Frontal cortex (tissue), 3 donors: ENCODE measurements at regions not wholly inside any gene's neighbourhood (a gene's known extent, or its start where the extent isn't known, plus 50 kb on each side); places are given as distances from the start of the nearest gene placed in this dataset.

Source experiments
- DNase-seq, 2 donors: peaks; one replicate each; pipeline ENCODE4 v3.0.0; 2012; ENCODE audit warnings: low spot score in 2 of 2
- FAIRE-seq: peaks from 2 replicates; lab custom pipeline; 2012; peaks lifted over from hg19 to GRCh38; lab: Jason Lieb, UNC
- donor health status: control.
- donor health status: control.
- donor health status: control.

- DNase-seq, result no peak
Observed at GRCh38 chr1:34324879-34325440, 148.3 kb downstream of the C1orf94 start.

GRCh38 chr1:34328281-34328799, 151.6 kb downstream of the C1orf94 start:
- FAIRE-seq, result no peak
- DNase-seq, result no peak

More at GRCh38 chr1:34324879-34325440, 148.3 kb downstream of the C1orf94 start:
- FAIRE-seq, result no peak

DNA sequence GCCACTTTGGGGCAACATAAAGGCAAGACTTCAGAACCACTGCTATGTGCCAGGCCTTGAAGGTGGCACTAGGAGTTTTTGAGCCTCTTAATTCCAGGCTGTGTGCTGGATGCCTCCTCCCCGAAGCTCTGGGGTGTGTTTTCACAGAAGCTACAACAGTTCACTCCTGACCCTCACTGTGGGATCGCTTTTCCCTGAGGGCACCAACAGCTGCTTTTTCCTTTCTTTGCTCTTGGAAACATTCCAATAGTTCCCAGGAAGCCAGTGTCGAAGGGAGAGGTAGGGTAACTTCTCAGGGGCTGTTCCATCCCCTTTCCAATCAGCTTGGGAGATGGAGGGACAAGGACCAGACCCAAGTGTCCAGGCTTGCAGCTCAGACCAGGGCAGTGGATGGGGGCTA, 153.4 kb downstream of the C1orf94 start:
- DNase-seq (no peak), FAIRE-seq (no peak)

- no peak for DNase-seq
Observed at GRCh38 chr1:34331020-34331926, 154.6 kb downstream of the C1orf94 start.

DNA sequence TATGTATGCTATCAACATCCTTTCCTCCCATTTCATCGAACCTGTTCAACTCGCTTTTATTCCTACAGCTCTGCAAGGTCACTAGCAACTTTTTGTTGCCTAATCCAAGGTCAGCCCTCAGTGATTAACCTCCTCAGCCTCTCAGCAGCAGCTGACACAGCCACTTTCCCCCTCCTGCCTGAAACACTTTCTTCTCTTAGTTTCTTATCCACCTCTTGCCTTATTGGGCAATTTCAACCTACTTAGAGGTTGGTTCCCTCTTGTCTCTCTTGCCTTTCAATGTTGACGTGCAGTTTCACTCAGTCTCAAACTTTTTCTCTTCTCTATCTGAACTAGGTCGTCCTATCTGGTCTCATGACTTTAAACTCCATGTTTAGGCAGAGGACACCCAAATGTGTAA, 156.3 kb downstream of the C1orf94 start:
- no peak for DNase-seq
- FAIRE-seq, result no peak

More at GRCh38 chr1:34331020-34331926, 154.6 kb downstream of the C1orf94 start:
- FAIRE-seq, result no peak

GRCh38 chr1:34338871-34339270, 162.2 kb downstream of the C1orf94 start:
- DNase-seq (no peak), FAIRE-seq (no peak)

DNA sequence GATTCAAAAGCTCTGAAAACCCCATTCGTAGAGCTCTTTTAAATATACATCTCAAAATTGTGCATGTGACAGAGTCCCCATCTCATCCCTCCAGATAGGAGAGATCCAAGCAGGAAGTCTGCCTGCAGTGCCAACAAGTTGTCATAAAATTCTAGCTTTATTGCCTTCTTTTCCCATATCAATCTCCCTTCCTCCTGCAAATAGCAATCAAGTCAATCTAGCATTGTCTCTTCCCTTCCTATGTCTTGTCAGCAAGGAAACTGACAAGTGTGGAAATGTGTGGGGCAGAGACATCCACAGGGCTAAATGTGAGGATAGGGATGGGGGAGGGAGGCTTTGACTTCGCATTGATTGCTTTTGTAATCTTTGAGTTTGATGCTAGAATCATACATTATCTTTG, 165.2 kb downstream of the C1orf94 start:
- FAIRE-seq (no peak), DNase-seq (no peak)

- FAIRE-seq, result no peak
- no peak for DNase-seq
Observed at GRCh38 chr1:34342334-34342733, 165.6 kb downstream of the C1orf94 start.

GRCh38 chr1:34346128-34346527, 169.4 kb downstream of the C1orf94 start:
- FAIRE-seq, result no peak
- DNase-seq, result no peak

GRCh38 chr1:34353409-34353808, 176.7 kb downstream of the C1orf94 start:
- DNase-seq (no peak), FAIRE-seq (no peak)

GRCh38 chr1:34354367-34354766, 177.7 kb downstream of the C1orf94 start:
- no peak for FAIRE-seq
- no peak for DNase-seq

DNA sequence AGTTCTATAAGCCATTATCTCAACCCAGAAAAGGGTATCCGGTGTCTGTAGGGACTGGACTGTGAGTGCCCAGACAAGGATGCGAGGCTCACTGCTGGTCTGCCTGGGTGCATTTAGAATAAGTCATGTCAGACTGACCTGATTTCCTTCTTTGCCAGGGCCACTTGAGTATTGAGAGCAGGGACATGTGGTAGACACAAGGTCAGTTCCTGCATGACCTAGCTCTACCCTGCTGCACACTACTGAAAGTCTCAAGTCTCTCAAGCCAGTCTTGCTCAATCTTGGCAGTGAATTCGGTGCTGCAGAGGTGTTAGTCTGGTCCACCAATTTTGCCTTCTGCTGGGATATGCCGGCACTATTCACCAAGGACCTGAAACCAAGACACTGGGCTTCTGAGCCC, 180.1 kb downstream of the C1orf94 start:
- FAIRE-seq, result no peak

GRCh38 chr1:34358636-34359035, 181.9 kb downstream of the C1orf94 start:
- FAIRE-seq, result no peak
- no peak for DNase-seq

More for the DNA sequence above, 180.1 kb downstream of the C1orf94 start:
- no peak for DNase-seq

- no peak for DNase-seq
- FAIRE-seq, result no peak
Observed at GRCh38 chr1:34359411-34359810, 182.7 kb downstream of the C1orf94 start.

DNA sequence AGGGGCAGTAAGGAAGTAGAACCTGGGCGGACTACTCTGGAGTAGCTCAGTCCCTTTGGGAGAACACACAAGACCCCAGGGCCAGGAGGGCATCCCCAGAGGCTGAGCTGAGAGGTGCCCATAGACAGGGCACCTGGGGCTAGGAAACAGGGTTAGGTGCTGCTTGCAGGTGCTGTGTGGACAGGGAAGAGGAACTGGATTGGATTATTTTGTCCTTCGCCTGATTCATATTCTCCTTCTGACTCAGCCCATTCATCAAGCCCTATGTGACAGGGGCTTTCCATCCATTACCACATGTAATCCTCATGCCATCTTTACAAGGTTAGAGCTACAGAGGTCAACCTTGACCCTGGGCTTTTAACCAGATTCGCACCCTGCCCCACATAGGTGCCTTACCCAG, 183.9 kb downstream of the C1orf94 start:
- DNase-seq (no peak), FAIRE-seq (no peak)

GRCh38 chr1:34361121-34361520, 184.4 kb downstream of the C1orf94 start:
- DNase-seq (no peak), FAIRE-seq (no peak)

GRCh38 chr1:34361781-34362357, 185.2 kb downstream of the C1orf94 start:
- FAIRE-seq (no peak), DNase-seq (no peak)

DNA sequence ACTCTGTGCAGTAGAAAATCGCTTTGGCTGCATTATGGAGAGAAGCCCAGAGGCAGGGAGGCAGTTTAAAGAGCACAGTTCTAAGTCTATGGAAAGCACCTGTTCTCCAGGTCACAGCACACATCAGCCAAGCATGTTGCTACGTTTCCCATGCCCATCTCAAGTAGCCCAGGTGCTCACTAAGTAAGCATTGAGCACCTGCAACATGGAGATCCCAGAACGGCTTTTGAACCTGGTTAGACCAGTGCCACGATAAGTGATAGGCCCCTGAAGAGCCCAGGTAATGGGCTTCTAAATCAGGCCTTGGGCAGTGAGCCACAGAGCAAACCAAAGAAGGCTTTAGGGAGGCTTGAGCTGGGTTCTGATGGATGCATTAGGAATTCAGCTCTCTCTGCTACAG, 186.2 kb downstream of the C1orf94 start:
- FAIRE-seq, result no peak
- no peak for DNase-seq

DNA sequence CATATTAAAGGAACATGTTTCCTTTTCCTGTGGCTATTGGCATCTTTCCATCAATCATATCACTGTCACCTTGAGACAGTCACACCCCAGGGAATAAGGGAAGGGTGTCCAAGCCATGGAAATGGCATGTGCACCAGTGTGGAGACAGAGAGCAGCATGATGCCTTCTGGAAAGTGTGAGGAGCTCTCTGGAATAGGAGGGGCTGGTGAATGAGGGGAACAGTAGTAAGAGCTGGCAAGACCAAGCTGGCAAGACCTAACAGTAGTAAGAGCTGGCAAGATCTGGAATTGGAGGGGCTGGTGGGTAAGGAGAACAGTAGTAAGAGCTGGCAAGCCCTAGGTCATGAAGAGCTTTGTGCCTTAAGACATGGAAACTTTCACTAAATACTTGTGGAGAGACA, 186.7 kb downstream of the C1orf94 start:
- DNase-seq (no peak), FAIRE-seq (no peak)

- no peak for FAIRE-seq
- no peak for DNase-seq
Observed at GRCh38 chr1:34363915-34364314, 187.2 kb downstream of the C1orf94 start.

DNA sequence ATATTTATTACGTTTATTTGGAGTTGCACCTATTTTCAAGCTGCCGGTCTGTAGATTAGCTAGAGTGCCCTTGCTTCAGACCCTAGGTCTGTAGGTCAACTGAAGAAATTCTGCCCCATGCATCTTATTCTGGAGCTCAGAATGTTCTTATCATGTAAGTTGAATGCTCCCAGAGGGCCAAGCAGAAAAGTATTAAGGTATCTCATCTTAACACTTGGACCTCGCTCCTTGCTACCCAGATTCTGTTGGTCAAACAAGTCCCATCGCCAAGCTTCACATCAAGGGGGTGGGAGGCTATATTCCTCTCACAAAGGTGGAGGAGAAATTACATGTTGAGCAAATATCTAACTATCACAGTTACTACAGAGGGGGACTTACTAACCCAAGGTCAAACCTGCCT, 187.7 kb downstream of the C1orf94 start:
- DNase-seq (no peak), FAIRE-seq (no peak)
